GM06990 (cell line): ENCODE measurements at regions not wholly inside any gene's neighbourhood (a gene's known extent, or its start where the extent isn't known, plus 50 kb on each side); places are given as distances from the start of the nearest gene placed in this dataset.

ENCODE experiments used
- DNase-seq: peaks from one replicate; pipeline ENCODE4 v3.0.0-alpha.2; 2011; ENCODE audit not compliant: insufficient read length; ENCODE audit errors: extremely low read depth
- H3K27me3 ChIP-seq: replicated peaks from 2 replicates; pipeline ENCODE4 v1.6.0; 2011; ENCODE audit warnings: low read length; ENCODE audit not compliant: control insufficient read depth, insufficient read depth
- H3K36me3 ChIP-seq: 2 replicates; pipeline ENCODE4 v1.5.1; 2011; ENCODE audit warnings: low read length; ENCODE audit not compliant: control insufficient read depth, insufficient read depth
- H3K4me3 ChIP-seq: replicated peaks from 2 replicates; pipeline ENCODE4 v1.5.1; 2011; ENCODE audit warnings: low read depth, mild to moderate bottlenecking, control low read depth, low read length
- CTCF ChIP-seq: IDR thresholded peaks from 2 replicates; pipeline ENCODE4 v1.5.1; 2011; ENCODE audit warnings: low read length, control low read depth, mild to moderate bottlenecking, inconsistent platforms; ENCODE audit not compliant: insufficient read depth, poor library complexity, severe bottlenecking

DNA sequence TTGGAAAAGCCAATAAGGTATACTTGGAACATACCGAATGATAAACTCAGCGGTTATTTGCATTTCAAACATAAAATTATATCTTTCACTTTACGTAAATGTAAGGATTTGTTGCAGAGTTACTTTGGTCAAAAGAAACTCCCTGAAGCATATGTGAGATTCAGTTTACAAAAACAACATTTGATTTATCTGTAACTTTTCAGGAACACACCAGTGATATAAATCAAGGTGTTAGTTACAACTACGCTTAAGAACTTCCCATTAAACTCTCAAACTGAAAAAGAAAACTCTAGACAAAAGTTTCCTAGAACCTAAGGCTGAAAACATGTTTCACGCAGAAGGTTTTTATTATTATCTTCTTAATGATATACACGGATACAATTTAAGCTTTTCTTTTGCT lies 110.6 kb upstream of the MEIS1 start:
- Histone ChIP-seq H3K36me3 (no peaks in the 10 kb centered on the region), H3K4me3 (no peak overlapping the region), H3K27me3 (no peaks in the 10 kb centered on the region; the same call in 1 of the 2 replicates)
- TF ChIP-seq CTCF: no peak
- no peak for DNase-seq

DNA sequence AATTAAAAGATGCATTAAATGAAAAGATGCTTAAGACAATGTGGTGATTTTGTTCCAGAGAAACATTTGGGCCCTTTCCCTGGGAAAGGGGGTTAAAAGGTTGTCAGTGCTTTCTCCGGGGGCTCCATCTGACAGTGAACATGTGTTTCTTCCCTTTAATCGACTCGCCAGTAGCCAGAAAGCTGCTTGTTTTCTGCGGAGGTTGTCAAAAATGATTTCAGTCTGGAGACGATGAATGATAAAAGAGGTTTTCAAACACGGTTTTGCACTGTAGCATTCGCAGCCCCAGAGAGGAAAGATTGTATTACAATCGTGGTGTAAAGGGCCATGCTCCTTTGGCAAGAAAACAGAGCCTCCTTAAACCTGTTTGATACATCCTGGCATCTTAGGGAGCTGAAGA lies 111.5 kb upstream of the MEIS1 start:
- Histone ChIP-seq H3K27me3 (no peaks in the 10 kb centered on the region; the same call in 1 of the 2 replicates), H3K4me3 (no peak overlapping the region), H3K36me3 (no peaks in the 10 kb centered on the region)
- TF ChIP-seq CTCF: no peak
- no peak for DNase-seq

DNA sequence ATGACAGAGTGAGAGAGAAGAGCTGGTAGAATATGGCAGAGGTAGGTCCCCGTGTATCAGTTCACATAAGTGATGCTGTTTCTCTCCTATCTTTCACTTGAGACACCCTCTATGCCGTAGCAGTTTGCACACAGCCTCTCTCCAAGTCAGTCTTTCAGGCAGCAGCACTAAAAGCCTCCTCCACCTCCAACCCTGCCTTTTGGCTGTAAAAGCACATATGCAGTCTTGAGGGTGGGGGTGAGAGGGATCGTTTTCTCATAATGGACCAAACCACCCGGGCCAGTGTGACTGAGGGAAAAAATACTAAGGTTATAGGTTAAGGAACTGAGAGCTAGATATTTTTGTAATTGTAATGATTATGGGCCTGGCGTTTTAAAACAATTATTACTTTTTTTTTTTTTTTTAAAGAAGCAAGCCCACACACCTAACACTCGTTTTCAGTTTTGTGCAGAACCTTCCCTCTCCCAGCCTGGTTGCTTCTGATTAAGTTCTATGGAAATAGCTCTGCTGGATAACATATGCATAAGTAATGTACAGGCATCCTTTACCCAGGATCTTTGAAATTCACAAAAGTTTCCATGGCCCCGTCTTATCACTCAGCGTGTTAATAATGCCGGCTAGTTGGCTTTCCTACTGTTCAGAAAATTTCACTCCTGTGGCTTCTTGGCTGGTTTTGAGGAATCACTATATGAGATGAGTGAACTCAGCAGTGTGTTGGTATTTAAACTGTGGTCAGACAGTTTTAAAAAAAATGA lies 112.2 kb upstream of the MEIS1 start:
- DNase-seq: no peak
- TF ChIP-seq CTCF: no peak
- Histone ChIP-seq H3K36me3 (no peaks in the 10 kb centered on the region), H3K4me3 (no peak overlapping the region), H3K27me3 (no peaks in the 10 kb centered on the region; the same call in 1 of the 2 replicates)

DNA sequence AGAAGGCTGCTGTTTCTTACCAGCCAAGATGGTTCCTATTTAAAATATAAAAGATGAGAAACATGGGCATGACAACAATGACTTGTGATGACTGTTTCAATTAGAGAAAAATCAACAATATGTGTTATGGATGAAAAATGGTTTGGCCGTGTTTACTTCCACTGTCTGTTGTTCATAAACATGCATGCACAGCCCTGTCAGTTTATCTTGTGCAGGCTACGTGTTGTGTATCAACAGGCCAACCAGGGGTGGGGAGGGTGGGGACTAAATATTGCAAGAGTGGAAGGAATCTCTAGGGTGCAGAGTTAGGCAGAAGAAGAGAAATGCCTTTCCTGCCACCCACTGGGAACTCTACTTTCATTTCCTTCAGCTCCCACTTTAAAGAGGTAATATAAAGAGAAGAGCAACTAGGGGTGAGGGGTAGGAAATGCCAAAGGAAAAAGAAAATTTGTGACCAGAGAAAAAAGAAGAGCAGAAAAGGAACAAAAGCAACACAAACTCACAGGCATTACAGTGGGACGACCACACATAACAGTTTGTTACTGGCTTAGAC lies 116.8 kb upstream of the MEIS1 start:
- H3K4me3 ChIP-seq: no peak overlapping the region
- no peak for TF ChIP-seq CTCF
- no peak for DNase-seq
- H3K27me3 ChIP-seq: no peaks in the 10 kb centered on the region
- H3K36me3 ChIP-seq: no peaks in the 10 kb centered on the region

DNA sequence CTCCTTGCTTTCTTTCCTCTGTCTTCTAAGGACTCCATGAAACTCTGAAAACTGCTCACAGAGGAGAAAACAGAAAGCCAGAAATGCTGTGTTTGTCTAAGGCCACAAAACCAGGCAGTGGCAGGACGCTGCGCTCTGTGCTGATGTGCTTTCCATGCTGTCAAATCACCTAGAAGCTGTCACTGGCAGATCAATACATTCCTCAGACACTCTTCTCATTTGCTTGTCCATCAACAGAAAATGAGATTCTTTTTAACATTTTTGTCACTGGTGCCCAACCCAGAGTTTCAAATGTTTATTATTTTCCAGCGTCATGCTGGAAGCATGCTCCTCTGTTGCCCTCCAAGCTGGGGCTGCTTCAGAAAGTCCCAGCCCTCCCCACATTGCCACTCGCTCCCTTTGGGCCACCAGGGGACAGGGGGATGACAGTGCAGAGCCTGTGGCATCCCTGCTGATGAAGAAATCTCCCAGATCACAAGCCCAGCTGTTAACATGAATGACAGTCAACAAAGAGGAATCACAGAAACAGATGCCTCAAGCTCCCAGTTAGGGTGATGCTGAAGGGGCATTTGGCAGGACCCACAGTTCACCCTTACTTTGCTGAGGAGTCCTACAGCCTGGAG lies 117.5 kb upstream of the MEIS1 start:
- Histone ChIP-seq H3K36me3 (no peaks in the 10 kb centered on the region), H3K4me3 (no peak overlapping the region), H3K27me3 (no peaks in the 10 kb centered on the region)
- no peak for DNase-seq
- no peak for TF ChIP-seq CTCF
